Astrocyte (in vitro differentiated cells and primary cell): ENCODE measurements at regions not wholly inside any gene's neighbourhood (a gene's known extent, or its start where the extent isn't known, plus 50 kb on each side); places are given as distances from the start of the nearest gene placed in this dataset.

ENCODE experiments used
- DNase-seq: peaks from one replicate; pipeline ENCODE4 v3.0.0-alpha.2; 2010; ENCODE audit warnings: low read depth
- FAIRE-seq: peaks from 2 replicates; lab custom pipeline; 2011; peaks lifted over from hg19 to GRCh38; lab: Jason Lieb, UNC
- H2AFZ ChIP-seq: 2 replicates; pipeline ENCODE4 v1.6.0; 2012; ENCODE audit warnings: low read depth, low read length, inconsistent platforms
- H3K27ac ChIP-seq: 2 replicates; pipeline ENCODE4 v1.5.1; 2011; ENCODE audit warnings: low read depth, low read length, inconsistent platforms
- H3K27me3 ChIP-seq: 2 replicates; pipeline ENCODE4 v1.6.0; 2011; ENCODE audit warnings: low read length, inconsistent platforms; ENCODE audit not compliant: insufficient read depth
- H3K36me3 ChIP-seq: 2 replicates; pipeline ENCODE4 v1.5.1; 2011; ENCODE audit warnings: low read length, inconsistent platforms; ENCODE audit not compliant: insufficient read depth
- H3K4me1 ChIP-seq: 2 replicates; pipeline ENCODE4 v1.5.1; 2011; ENCODE audit warnings: low read length, inconsistent platforms; ENCODE audit not compliant: insufficient read depth
- H3K4me2 ChIP-seq: 2 replicates; pipeline ENCODE4 v1.6.0; 2012; ENCODE audit warnings: low read length, inconsistent platforms
- H3K4me3 ChIP-seq: 2 replicates; pipeline ENCODE4 v1.5.1; 2011; ENCODE audit warnings: low read depth, mild to moderate bottlenecking, low read length, inconsistent platforms; ENCODE audit not compliant: insufficient read depth
- H3K79me2 ChIP-seq: 2 replicates; pipeline ENCODE4 v1.6.0; 2012; ENCODE audit warnings: mild to moderate bottlenecking, low read length, inconsistent platforms; ENCODE audit not compliant: insufficient read depth
- H3K9ac ChIP-seq: 2 replicates; pipeline ENCODE4 v1.6.0; 2012; ENCODE audit warnings: mild to moderate bottlenecking, low read length, inconsistent platforms
- H3K9me3 ChIP-seq: 2 replicates; pipeline ENCODE4 v1.5.1; 2012; ENCODE audit warnings: low read depth, mild to moderate bottlenecking, low read length, inconsistent platforms; ENCODE audit not compliant: insufficient read depth
- H4K20me1 ChIP-seq: 2 replicates; pipeline ENCODE4 v1.6.0; 2012; ENCODE audit warnings: low read length, inconsistent platforms; ENCODE audit not compliant: insufficient read depth
- H3K27ac Mint-ChIP-seq: one replicate; pipeline ENCODE4 v1.8.0; 2021; ENCODE audit warnings: mild to moderate bottlenecking, mixed read lengths; ENCODE audit not compliant: unreplicated experiment
- H3K27me3 Mint-ChIP-seq: one replicate; pipeline ENCODE4 v1.8.0; 2021; ENCODE audit warnings: low read depth, mixed read lengths; ENCODE audit not compliant: unreplicated experiment
- H3K36me3 Mint-ChIP-seq: one replicate; pipeline ENCODE4 v1.8.0; 2021; ENCODE audit warnings: low read depth, mixed read lengths; ENCODE audit not compliant: unreplicated experiment
- H3K4me1 Mint-ChIP-seq: one replicate; pipeline ENCODE4 v1.8.0; 2021; ENCODE audit warnings: low read depth, mixed read lengths; ENCODE audit not compliant: unreplicated experiment
- H3K4me3 Mint-ChIP-seq: one replicate; pipeline ENCODE4 v1.8.0; 2021; ENCODE audit warnings: mild to moderate bottlenecking, moderate library complexity, mixed read lengths; ENCODE audit not compliant: unreplicated experiment
- H3K9me3 Mint-ChIP-seq: one replicate; pipeline ENCODE4 v1.8.0; 2021; ENCODE audit warnings: mild to moderate bottlenecking, mixed read lengths; ENCODE audit not compliant: unreplicated experiment
- CTCF ChIP-seq: IDR thresholded peaks from 2 replicates; pipeline ENCODE4 v1.5.1; 2011; ENCODE audit warnings: low read depth, mild to moderate bottlenecking, inconsistent platforms, low read length, moderate library complexity; ENCODE audit not compliant: insufficient read depth
- EZH2 ChIP-seq: IDR thresholded peaks from 2 replicates; pipeline ENCODE4 v1.6.1; 2012; ENCODE audit warnings: mild to moderate bottlenecking, low read length, inconsistent platforms; ENCODE audit not compliant: insufficient read depth

- Mint-ChIP-seq H3K9me3 (no peaks in the 10 kb centered on the region), H3K36me3 (no peaks in the 10 kb centered on the region), H3K4me1 (peaks cover 7% of the 10 kb centered on the region), H3K4me3 (no peak overlapping the region), H3K27ac (no peak overlapping the region), H3K27me3 (no peaks in the 10 kb centered on the region)
- no peaks in the 10 kb centered on the region for H3K4me1 ChIP-seq
- no peak overlapping the region for H3K9ac ChIP-seq
- H4K20me1 ChIP-seq, result no peaks in the 10 kb centered on the region
- no peaks in the 10 kb centered on the region for H3K36me3 ChIP-seq
- no peak for FAIRE-seq
- TF ChIP-seq EZH2 (no peak), CTCF (no peak)
- H3K9me3 ChIP-seq, result no peaks in the 10 kb centered on the region
- DNase-seq, result no peak
- H3K27me3 ChIP-seq, result no peaks in the 10 kb centered on the region
- no peaks in the 10 kb centered on the region for H3K79me2 ChIP-seq
- H3K27ac ChIP-seq, result no peak overlapping the region
- H3K4me3 ChIP-seq, result no peak overlapping the region
- no peak overlapping the region for H3K4me2 ChIP-seq
- H2AFZ ChIP-seq, result no peak overlapping the region
Measured at GRCh38 chr3:20540066-20540465, 354.1 kb upstream of the SGO1 start.

DNA sequence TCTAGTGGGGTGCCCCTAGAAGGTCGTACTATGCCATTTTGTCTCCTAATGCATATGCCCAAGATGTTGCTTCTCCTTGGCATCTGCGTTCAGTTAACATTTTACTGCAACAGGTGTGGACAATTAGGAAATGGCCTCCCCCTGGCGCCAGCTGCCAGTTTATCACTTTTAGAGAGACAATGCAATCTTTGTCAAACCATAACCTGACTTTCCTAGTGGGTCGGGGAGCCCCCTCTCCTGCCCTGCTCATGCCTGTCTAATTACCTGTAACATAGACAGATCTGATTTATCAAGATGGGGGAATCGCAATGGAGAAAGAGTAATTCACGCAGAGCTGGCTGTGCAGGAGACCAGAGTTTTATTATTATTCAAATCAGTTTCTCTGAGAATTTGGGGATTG is 353.7 kb upstream of the SGO1 start:
- no peaks in the 10 kb centered on the region for H3K27me3 Mint-ChIP-seq
- DNase-seq (no peak), FAIRE-seq (no peak)
- H3K4me1 ChIP-seq, result no peaks in the 10 kb centered on the region
- H3K4me3 ChIP-seq, result no peak overlapping the region
- no peaks in the 10 kb centered on the region for H3K9me3 Mint-ChIP-seq
- no peaks in the 10 kb centered on the region for H3K9me3 ChIP-seq
- no peak overlapping the region for H2AFZ ChIP-seq
- no peak overlapping the region for H3K27ac ChIP-seq
- H4K20me1 ChIP-seq, result no peaks in the 10 kb centered on the region
- peaks cover 7% of the 10 kb centered on the region for H3K4me1 Mint-ChIP-seq
- H3K36me3 ChIP-seq, result no peaks in the 10 kb centered on the region
- no peak overlapping the region for H3K9ac ChIP-seq
- H3K79me2 ChIP-seq, result no peaks in the 10 kb centered on the region
- H3K27me3 ChIP-seq, result no peaks in the 10 kb centered on the region
- TF ChIP-seq CTCF, result no peak
- no peak for TF ChIP-seq EZH2
- no peak overlapping the region for H3K4me3 Mint-ChIP-seq
- H3K4me2 ChIP-seq, result no peak overlapping the region
- no peaks in the 10 kb centered on the region for H3K36me3 Mint-ChIP-seq
- no peak overlapping the region for H3K27ac Mint-ChIP-seq

DNA sequence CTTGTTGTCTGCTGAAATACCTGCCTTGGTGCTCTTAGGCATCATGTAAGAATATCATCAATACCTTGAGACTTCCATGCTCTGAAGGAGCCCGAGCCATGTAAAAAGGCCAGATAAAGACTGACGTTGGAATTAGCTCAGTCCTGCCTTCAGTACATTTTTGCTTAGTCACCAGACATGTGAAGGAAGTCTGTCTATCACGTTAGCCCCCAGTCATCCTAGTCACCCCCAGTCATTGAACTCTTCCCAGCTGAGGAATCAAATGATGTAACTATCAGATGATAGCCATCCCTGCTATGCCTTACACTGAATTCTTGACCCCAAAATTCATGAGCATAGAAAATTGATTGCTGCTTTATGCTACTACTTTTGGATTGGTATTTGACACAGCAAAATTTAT is 351.2 kb upstream of the SGO1 start:
- FAIRE-seq (peak; percentile 20), DNase-seq (no peak)
- Mint-ChIP-seq H3K27ac (peak overlapping the region; percentile 20), H3K27me3 (no peaks in the 10 kb centered on the region), H3K4me1 (peaks cover 7% of the 10 kb centered on the region), H3K36me3 (no peaks in the 10 kb centered on the region), H3K9me3 (no peaks in the 10 kb centered on the region), H3K4me3 (no peak overlapping the region)
- Histone ChIP-seq H3K4me2 (no peak overlapping the region), H3K79me2 (no peaks in the 10 kb centered on the region), H2AFZ (no peak overlapping the region), H3K9ac (no peak overlapping the region), H3K4me1 (no peaks in the 10 kb centered on the region), H3K9me3 (no peaks in the 10 kb centered on the region), H3K4me3 (no peak overlapping the region), H3K27ac (no peak overlapping the region), H3K36me3 (no peaks in the 10 kb centered on the region), H3K27me3 (no peaks in the 10 kb centered on the region), H4K20me1 (no peaks in the 10 kb centered on the region)
- no peak for TF ChIP-seq CTCF
- no peak for TF ChIP-seq EZH2
